Suprapubic skin (tissue), 4 donors: ENCODE measurements at regions not wholly inside any gene's neighbourhood (a gene's known extent, or its start where the extent isn't known, plus 50 kb on each side); places are given as distances from the start of the nearest gene placed in this dataset.

Experiments used
- DNase-seq, 2 donors: peaks; one replicate each; pipeline ENCODE4 v3.0.0-alpha.2; 2019; ENCODE audit warnings: low spot score in 2 of 2
- H3K27ac ChIP-seq: fragments of 200-600 bp; sonication (generic); one replicate; pipeline ENCODE4 v1.5.1; 2019
- H3K27me3 ChIP-seq: fragments of 200-600 bp; sonication (generic); one replicate; pipeline ENCODE4 v1.5.1; 2019
- H3K36me3 ChIP-seq: fragments of 200-600 bp; sonication (generic); one replicate; pipeline ENCODE4 v1.5.1; 2019
- H3K4me1 ChIP-seq: fragments of 200-600 bp; sonication (generic); one replicate; pipeline ENCODE4 v1.5.1; 2019
- H3K4me3 ChIP-seq: fragments of 200-600 bp; sonication (generic); one replicate; pipeline ENCODE4 v1.5.1; 2019; ENCODE audit warnings: mild to moderate bottlenecking
- H3K9me3 ChIP-seq: fragments of 200-600 bp; sonication (generic); one replicate; pipeline ENCODE4 v1.5.1; 2019
- EP300 ChIP-seq: sonication (generic); formaldehyde crosslinking; IDR thresholded peaks from one replicate; pipeline ENCODE4 v1.6.1; 2017; ENCODE audit warnings: antibody characterized with exemption
- POLR2A ChIP-seq, 2 donors: fragments of 450-650 bp; IDR thresholded peaks; one replicate each; pipeline ENCODE4 v1.6.1; 2017; ENCODE audit warnings: antibody characterized with exemption in 2 of 2, mild to moderate bottlenecking in 2 of 2, moderate library complexity in 2 of 2
- POLR2AphosphoS5 ChIP-seq, 3 donors: sonication (generic); formaldehyde crosslinking; IDR thresholded peaks; one replicate each; pipeline ENCODE4 v1.6.1; 2017; ENCODE audit warnings: antibody characterized with exemption in 3 of 3
- WGBS: methylation state at CpG from one replicate; pipeline ENCODE4 v1.1.5; 2018; 5-methylcytosine and 5-hydroxymethylcytosine counted together
- TF ChIP-seq, protein P1 (sequence below), 2 donors: fragments of 200-600 bp in 1 of 2; fragments of 450-650 bp in 1 of 2; sonication (generic) in 1 of 2; IDR thresholded peaks; one replicate each; pipeline ENCODE4 v1.5.1; 2016 to 2019; ENCODE audit warnings: antibody characterized with exemption in 2 of 2, mild to moderate bottlenecking in 1 of 2, moderate library complexity in 1 of 2

- no peak for TF ChIP-seq POLR2AphosphoS5 (IDR thresholded peaks at IDR 0.05)
- TF ChIP-seq, protein P1, sequence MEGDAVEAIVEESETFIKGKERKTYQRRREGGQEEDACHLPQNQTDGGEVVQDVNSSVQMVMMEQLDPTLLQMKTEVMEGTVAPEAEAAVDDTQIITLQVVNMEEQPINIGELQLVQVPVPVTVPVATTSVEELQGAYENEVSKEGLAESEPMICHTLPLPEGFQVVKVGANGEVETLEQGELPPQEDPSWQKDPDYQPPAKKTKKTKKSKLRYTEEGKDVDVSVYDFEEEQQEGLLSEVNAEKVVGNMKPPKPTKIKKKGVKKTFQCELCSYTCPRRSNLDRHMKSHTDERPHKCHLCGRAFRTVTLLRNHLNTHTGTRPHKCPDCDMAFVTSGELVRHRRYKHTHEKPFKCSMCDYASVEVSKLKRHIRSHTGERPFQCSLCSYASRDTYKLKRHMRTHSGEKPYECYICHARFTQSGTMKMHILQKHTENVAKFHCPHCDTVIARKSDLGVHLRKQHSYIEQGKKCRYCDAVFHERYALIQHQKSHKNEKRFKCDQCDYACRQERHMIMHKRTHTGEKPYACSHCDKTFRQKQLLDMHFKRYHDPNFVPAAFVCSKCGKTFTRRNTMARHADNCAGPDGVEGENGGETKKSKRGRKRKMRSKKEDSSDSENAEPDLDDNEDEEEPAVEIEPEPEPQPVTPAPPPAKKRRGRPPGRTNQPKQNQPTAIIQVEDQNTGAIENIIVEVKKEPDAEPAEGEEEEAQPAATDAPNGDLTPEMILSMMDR (IDR thresholded peaks at IDR 0.05) = no peak
- no peak for TF ChIP-seq EP300
- TF ChIP-seq POLR2A (IDR thresholded peaks at IDR 0.05) = no peak
- no peaks in the 10 kb centered on the region for H3K36me3 ChIP-seq
- no peak for DNase-seq
- H3K27me3 ChIP-seq = no peaks in the 10 kb centered on the region
- no peaks in the 10 kb centered on the region for H3K4me1 ChIP-seq
- no peak overlapping the region for H3K4me3 ChIP-seq
- 48% methylated on average over 1 of the region's 1 CpG for WGBS
- no peak overlapping the region for H3K27ac ChIP-seq
- H3K9me3 ChIP-seq = no peaks in the 10 kb centered on the region
Observed at GRCh38 chr10:59505926-59506325, 143.6 kb upstream of the FAM13C start.

GRCh38 chr10:59499460-59499859, 137.1 kb upstream of the FAM13C start:
- no peaks in the 10 kb centered on the region for H3K4me1 ChIP-seq
- no peaks in the 10 kb centered on the region for H3K36me3 ChIP-seq
- DNase-seq = no peak
- H3K4me3 ChIP-seq = no peak overlapping the region
- peaks cover 7% of the 10 kb centered on the region for H3K9me3 ChIP-seq
- H3K27ac ChIP-seq = no peak overlapping the region
- TF ChIP-seq POLR2AphosphoS5 (IDR thresholded peaks at IDR 0.05) = no peak
- no peak for TF ChIP-seq POLR2A (IDR thresholded peaks at IDR 0.05)
- TF ChIP-seq, protein P1 (IDR thresholded peaks at IDR 0.05) = no peak
- TF ChIP-seq EP300 = no peak
- no peaks in the 10 kb centered on the region for H3K27me3 ChIP-seq
- 100% methylated on average over 1 of the region's 1 CpG for WGBS

DNA sequence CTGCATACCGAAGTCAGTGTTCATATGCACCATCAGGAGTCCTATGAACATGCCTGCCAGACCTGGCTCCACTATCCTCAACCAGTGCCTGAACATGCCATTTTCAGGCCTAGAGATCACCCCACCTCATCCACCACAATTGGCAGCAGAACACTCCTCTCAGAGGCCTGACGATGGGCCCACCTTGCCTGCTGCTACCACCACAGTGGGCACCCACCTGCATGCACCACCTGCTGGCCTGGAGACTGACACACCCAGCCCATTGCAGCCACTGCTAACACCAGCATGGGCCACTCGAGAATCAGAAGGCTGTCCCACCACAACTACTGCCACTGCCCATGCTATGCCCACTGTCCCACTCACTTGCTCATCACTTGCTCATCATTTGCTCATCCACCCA, 130.7 kb upstream of the FAM13C start:
- no peak for DNase-seq
- H3K27ac ChIP-seq = no peak overlapping the region
- peaks cover 15% of the 10 kb centered on the region for H3K9me3 ChIP-seq
- TF ChIP-seq, protein P1 (IDR thresholded peaks at IDR 0.05) = no peak
- TF ChIP-seq EP300 (no peak), POLR2AphosphoS5 (IDR thresholded peaks at IDR 0.05) (no peak), POLR2A (IDR thresholded peaks at IDR 0.05) (no peak)
- H3K36me3 ChIP-seq = no peaks in the 10 kb centered on the region
- no peak overlapping the region for H3K4me3 ChIP-seq
- 93% methylated on average over 3 of the region's 3 CpGs for WGBS
- no peaks in the 10 kb centered on the region for H3K27me3 ChIP-seq
- no peaks in the 10 kb centered on the region for H3K4me1 ChIP-seq

GRCh38 chr10:59479426-59479825, 117.1 kb upstream of the FAM13C start:
- no peaks in the 10 kb centered on the region for H3K36me3 ChIP-seq
- TF ChIP-seq EP300 (no peak), POLR2A (IDR thresholded peaks at IDR 0.05) (no peak)
- TF ChIP-seq, protein P1 (IDR thresholded peaks at IDR 0.05) = no peak
- 78% methylated on average over 6 of the region's 6 CpGs for whole genome bisulfite sequencing
- no peaks in the 10 kb centered on the region for H3K27me3 ChIP-seq
- no peak overlapping the region for H3K4me3 ChIP-seq
- no peaks in the 10 kb centered on the region for H3K9me3 ChIP-seq
- no peak overlapping the region for H3K27ac ChIP-seq
- no peak for DNase-seq
- H3K4me1 ChIP-seq = no peaks in the 10 kb centered on the region

DNA sequence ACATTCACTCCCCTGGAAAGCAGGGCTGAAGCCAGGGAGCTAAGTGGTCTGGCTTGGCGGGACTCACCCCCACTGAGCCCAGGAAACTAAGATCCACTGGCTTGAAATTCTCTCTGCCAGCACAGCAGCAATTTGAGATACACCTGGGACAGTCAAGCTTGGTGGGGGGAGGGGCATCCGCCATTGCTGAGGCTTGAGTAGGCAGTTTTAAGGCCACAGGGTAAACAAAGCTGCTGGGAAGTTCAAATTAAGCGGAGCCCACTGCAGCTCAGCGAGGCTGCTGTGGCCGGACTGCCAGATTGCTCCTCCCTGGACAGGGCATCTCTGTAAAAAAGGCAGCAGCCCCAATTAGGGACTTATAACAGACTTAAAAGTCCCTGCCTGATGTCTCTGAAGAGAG, 108.2 kb upstream of the FAM13C start:
- WGBS = 86% methylated on average over 5 of the region's 5 CpGs
- TF ChIP-seq, protein P1 (IDR thresholded peaks at IDR 0.05) = no peak
- no peak for TF ChIP-seq EP300
- no peak for TF ChIP-seq POLR2A (IDR thresholded peaks at IDR 0.05)
- no peak for DNase-seq
- Histone ChIP-seq H3K36me3 (no peaks in the 10 kb centered on the region), H3K4me3 (no peak overlapping the region), H3K4me1 (no peaks in the 10 kb centered on the region), H3K9me3 (no peaks in the 10 kb centered on the region), H3K27ac (no peak overlapping the region), H3K27me3 (no peaks in the 10 kb centered on the region)
